Suprapubic skin (tissue), 4 donors: ENCODE measurements at regions not wholly inside any gene's neighbourhood (a gene's known extent, or its start where the extent isn't known, plus 50 kb on each side); places are given as distances from the start of the nearest gene placed in this dataset.

Source experiments
- DNase-seq, 2 donors: peaks; one replicate each; pipeline ENCODE4 v3.0.0-alpha.2; 2019; ENCODE audit warnings: low spot score in 2 of 2
- H3K27ac ChIP-seq: fragments of 200-600 bp; sonication (generic); one replicate; pipeline ENCODE4 v1.5.1; 2019
- H3K27me3 ChIP-seq: fragments of 200-600 bp; sonication (generic); one replicate; pipeline ENCODE4 v1.5.1; 2019
- H3K36me3 ChIP-seq: fragments of 200-600 bp; sonication (generic); one replicate; pipeline ENCODE4 v1.5.1; 2019
- H3K4me1 ChIP-seq: fragments of 200-600 bp; sonication (generic); one replicate; pipeline ENCODE4 v1.5.1; 2019
- H3K4me3 ChIP-seq: fragments of 200-600 bp; sonication (generic); one replicate; pipeline ENCODE4 v1.5.1; 2019; ENCODE audit warnings: mild to moderate bottlenecking
- H3K9me3 ChIP-seq: fragments of 200-600 bp; sonication (generic); one replicate; pipeline ENCODE4 v1.5.1; 2019
- CTCF ChIP-seq, 2 donors: fragments of 200-600 bp in 1 of 2; fragments of 450-650 bp in 1 of 2; sonication (generic) in 1 of 2; IDR thresholded peaks; one replicate each; pipeline ENCODE4 v1.5.1; 2016 to 2019; ENCODE audit warnings: antibody characterized with exemption in 2 of 2, mild to moderate bottlenecking in 1 of 2, moderate library complexity in 1 of 2
- EP300 ChIP-seq: sonication (generic); formaldehyde crosslinking; IDR thresholded peaks from one replicate; pipeline ENCODE4 v1.6.1; 2017; ENCODE audit warnings: antibody characterized with exemption
- POLR2A ChIP-seq, 2 donors: fragments of 450-650 bp; IDR thresholded peaks; one replicate each; pipeline ENCODE4 v1.6.1; 2017; ENCODE audit warnings: antibody characterized with exemption in 2 of 2, mild to moderate bottlenecking in 2 of 2, moderate library complexity in 2 of 2
- POLR2AphosphoS5 ChIP-seq, 3 donors: sonication (generic); formaldehyde crosslinking; IDR thresholded peaks; one replicate each; pipeline ENCODE4 v1.6.1; 2017; ENCODE audit warnings: antibody characterized with exemption in 3 of 3
- WGBS: methylation state at CpG from one replicate; pipeline ENCODE4 v1.1.5; 2018; 5-methylcytosine and 5-hydroxymethylcytosine counted together

GRCh38 chr2:123015186-123015585, 1009.9 kb upstream of the CNTNAP5 start:
- WGBS = 81% methylated on average over 2 of the region's 2 CpGs
- H3K27me3 ChIP-seq = no peaks in the 10 kb centered on the region

GRCh38 chr2:123035541-123035940, 989.5 kb upstream of the CNTNAP5 start:
- Histone ChIP-seq H3K27ac (no peak overlapping the region), H3K4me1 (no peaks in the 10 kb centered on the region), H3K9me3 (no peaks in the 10 kb centered on the region), H3K27me3 (no peaks in the 10 kb centered on the region), H3K4me3 (no peak overlapping the region), H3K36me3 (no peaks in the 10 kb centered on the region)
- TF ChIP-seq EP300 (no peak), CTCF (IDR thresholded peaks at IDR 0.05) (no peak), POLR2AphosphoS5 (IDR thresholded peaks at IDR 0.05) (no peak), POLR2A (IDR thresholded peaks at IDR 0.05) (no peak)
- WGBS = 38% methylated on average over 1 of the region's 1 CpG
- no peak for DNase-seq

More at GRCh38 chr2:123015186-123015585, 1009.9 kb upstream of the CNTNAP5 start:
- Histone ChIP-seq H3K27ac (no peak overlapping the region), H3K4me1 (no peaks in the 10 kb centered on the region), H3K36me3 (no peaks in the 10 kb centered on the region), H3K9me3 (no peaks in the 10 kb centered on the region), H3K4me3 (no peak overlapping the region)
- DNase-seq = no peak
- TF ChIP-seq POLR2AphosphoS5 (IDR thresholded peaks at IDR 0.05) (no peak), EP300 (no peak), CTCF (IDR thresholded peaks at IDR 0.05) (no peak), POLR2A (IDR thresholded peaks at IDR 0.05) (no peak)

GRCh38 chr2:123036300-123036699, 988.8 kb upstream of the CNTNAP5 start:
- DNase-seq = no peak
- no peaks in the 10 kb centered on the region for H3K9me3 ChIP-seq
- H3K36me3 ChIP-seq = no peaks in the 10 kb centered on the region
- no peak overlapping the region for H3K27ac ChIP-seq
- H3K4me1 ChIP-seq = no peaks in the 10 kb centered on the region
- TF ChIP-seq POLR2AphosphoS5 (IDR thresholded peaks at IDR 0.05) (no peak), POLR2A (IDR thresholded peaks at IDR 0.05) (no peak), EP300 (no peak), CTCF (IDR thresholded peaks at IDR 0.05) (no peak)
- no peak overlapping the region for H3K4me3 ChIP-seq
- no peaks in the 10 kb centered on the region for H3K27me3 ChIP-seq

- H3K27ac ChIP-seq = no peak overlapping the region
- no peaks in the 10 kb centered on the region for H3K4me1 ChIP-seq
- no peak for DNase-seq
- no peak overlapping the region for H3K4me3 ChIP-seq
- WGBS = 58% methylated on average over 1 of the region's 1 CpG
- TF ChIP-seq EP300 (no peak), POLR2AphosphoS5 (IDR thresholded peaks at IDR 0.05) (no peak), CTCF (IDR thresholded peaks at IDR 0.05) (no peak), POLR2A (IDR thresholded peaks at IDR 0.05) (no peak)
- H3K9me3 ChIP-seq = no peaks in the 10 kb centered on the region
- no peaks in the 10 kb centered on the region for H3K36me3 ChIP-seq
- no peaks in the 10 kb centered on the region for H3K27me3 ChIP-seq
These were observed 984.6 kb upstream of the CNTNAP5 start for GRCh38 chr2:123040506-123040905.

GRCh38 chr2:123043458-123043857, 981.6 kb upstream of the CNTNAP5 start:
- WGBS = 96% methylated on average over 1 of the region's 1 CpG
- no peaks in the 10 kb centered on the region for H3K36me3 ChIP-seq
- H3K4me3 ChIP-seq = no peak overlapping the region
- H3K4me1 ChIP-seq = no peaks in the 10 kb centered on the region
- H3K9me3 ChIP-seq = no peaks in the 10 kb centered on the region
- no peaks in the 10 kb centered on the region for H3K27me3 ChIP-seq
- H3K27ac ChIP-seq = no peak overlapping the region
- TF ChIP-seq CTCF (IDR thresholded peaks at IDR 0.05) (no peak), POLR2AphosphoS5 (IDR thresholded peaks at IDR 0.05) (no peak), EP300 (no peak), POLR2A (IDR thresholded peaks at IDR 0.05) (no peak)
- no peak for DNase-seq
